Vagina (tissue), 2 donors: ENCODE measurements at regions not wholly inside any gene's neighbourhood (a gene's known extent, or its start where the extent isn't known, plus 50 kb on each side); places are given as distances from the start of the nearest gene placed in this dataset.

Experiments used
- CTCF ChIP-seq, 3 experiments: fragments of 450-650 bp in 2 of 3; fragments of 200-600 bp in 1 of 3; sonication (generic) in 1 of 3; IDR thresholded peaks; one replicate each; pipeline ENCODE4 v1.5.1; 2017 to 2019; ENCODE audit warnings: antibody characterized with exemption in 3 of 3, mild to moderate bottlenecking in 2 of 3, moderate library complexity in 2 of 3
- POLR2A ChIP-seq, 2 donors: fragments of 450-650 bp; IDR thresholded peaks; one replicate each; pipeline ENCODE4 v1.6.1; 2017; ENCODE audit warnings: antibody characterized with exemption in 2 of 2, mild to moderate bottlenecking in 2 of 2, moderate library complexity in 2 of 2
- POLR2AphosphoS5 ChIP-seq, 2 donors: sonication (generic); formaldehyde crosslinking; IDR thresholded peaks; one replicate each; pipeline ENCODE4 v1.9.0; 2017; ENCODE audit warnings: antibody characterized with exemption in 2 of 2, mild to moderate bottlenecking in 2 of 2, low read depth in 1 of 2; ENCODE audit not compliant: insufficient read depth in 1 of 2

- TF ChIP-seq POLR2AphosphoS5 (IDR thresholded peaks at IDR 0.05; ENCODE audit: insufficient read depth in 1 of 2, low read depth in 1 of 2) (no peak), CTCF (IDR thresholded peaks at IDR 0.05) (no peak), POLR2A (IDR thresholded peaks at IDR 0.05) (no peak)
These were observed 236.9 kb upstream of the ANKRD55 start for GRCh38 chr5:56470007-56470406.
